Anterior cingulate cortex (tissue), 58 donors: ENCODE measurements at regions not wholly inside any gene's neighbourhood (a gene's known extent, or its start where the extent isn't known, plus 50 kb on each side); places are given as distances from the start of the nearest gene placed in this dataset.
"Not testable (repeated sequence)": the region's sequence is repeated elsewhere in the genome, so short reads cannot be mapped to it uniquely, and the experiment has no call there.

Experiments
- DNase-seq, 58 donors: peaks; one replicate each; lab custom pipeline; 2025; lab: John Stamatoyannopoulos, UW

- DNase-seq: no peak
Measured at GRCh38 chrX:121260596-121261240, 213.3 kb downstream of the GLUD2 start.

- DNase-seq: no peak
Measured at GRCh38 chrX:121283921-121284320, 236.5 kb downstream of the GLUD2 start.

- DNase-seq: no peak
Measured at GRCh38 chrX:121298499-121298898, 251.1 kb downstream of the GLUD2 start.

- DNase-seq: no peak
Measured at GRCh38 chrX:121301356-121301755, 253.9 kb downstream of the GLUD2 start.

- no peak for DNase-seq
Measured at GRCh38 chrX:121301822-121302221, 254.4 kb downstream of the GLUD2 start.

- DNase-seq: no peak
Measured at GRCh38 chrX:121307449-121307848, 260.0 kb downstream of the GLUD2 start.

GRCh38 chrX:121308276-121308805 lies 260.9 kb downstream of the GLUD2 start:
- peak in 49 of 58 donors; percentile 0 to 69 (median 6) for DNase-seq

- no peak for DNase-seq
Measured at GRCh38 chrX:121310820-121311219, 263.4 kb downstream of the GLUD2 start.

- no peak for DNase-seq
Measured at GRCh38 chrX:121320441-121320840, 273.0 kb downstream of the GLUD2 start.

- DNase-seq: no peak
Measured at GRCh38 chrX:121322159-121322558, 274.7 kb downstream of the GLUD2 start.

GRCh38 chrX:121323337-121323736 lies 275.9 kb downstream of the GLUD2 start:
- DNase-seq: no peak

- no peak for DNase-seq
Measured at GRCh38 chrX:121333942-121334341, 286.5 kb downstream of the GLUD2 start.

- DNase-seq: no peak
Measured at GRCh38 chrX:121336831-121337421, 289.5 kb downstream of the GLUD2 start.

- DNase-seq: no peak
Measured at GRCh38 chrX:121337816-121338215, 290.4 kb downstream of the GLUD2 start.

GRCh38 chrX:121349263-121349662 lies 301.9 kb downstream of the GLUD2 start:
- DNase-seq: no peak

- no peak for DNase-seq
Measured at GRCh38 chrX:121356139-121356849, 308.9 kb downstream of the GLUD2 start.

- DNase-seq: no peak
Measured at GRCh38 chrX:121356850-121357171, 309.4 kb downstream of the GLUD2 start.

- DNase-seq: no peak
Measured at GRCh38 chrX:121360280-121360679, 312.9 kb downstream of the GLUD2 start.

GRCh38 chrX:121365572-121366161 lies 318.3 kb downstream of the GLUD2 start:
- DNase-seq: no peak

GRCh38 chrX:121374471-121374870 lies 327.1 kb downstream of the GLUD2 start:
- peak in 3 of 58 donors; percentile 0 for DNase-seq

- not testable (repeated sequence) for DNase-seq
Measured at GRCh38 chrX:121381915-121382314, 334.5 kb downstream of the GLUD2 start.
